ENCODE measurements at regions not wholly inside any gene's neighbourhood (a gene's known extent, or its start where the extent isn't known, plus 50 kb on each side); places are given as distances from the start of the nearest gene placed in this dataset.

GRCh38 chr11:95688501-95689222 lies 100.9 kb downstream of the FAM76B start:
- no peak overlapping the region for H3K27ac Mint-ChIP-seq
- no peak for ATAC-seq
- Histone ChIP-seq H3K9me3 (ENCODE audit: control insufficient read depth, insufficient read depth, low read length) (no peaks in the 10 kb centered on the region), H3K4me3 (ENCODE audit: low read length) (no peak overlapping the region), H3K27me3 (ENCODE audit: control insufficient read depth, insufficient read depth, low read length) (no peaks in the 10 kb centered on the region), H3K27ac (ENCODE audit: low read length) (no peak overlapping the region), H3K4me1 (ENCODE audit: control insufficient read depth, insufficient read depth, low read length) (no peaks in the 10 kb centered on the region), H3K36me3 (ENCODE audit: control insufficient read depth, insufficient read depth, low read length) (no peaks in the 10 kb centered on the region)
- TF ChIP-seq CTCF (IDR thresholded peaks at IDR 0.05) = no peak
- WGBS (ENCODE audit: insufficient coverage) = 75% methylated on average over 7 of the region's 7 CpGs
- H3K4me3 Mint-ChIP-seq = no peak overlapping the region
- H3K9me3 Mint-ChIP-seq = no peaks in the 10 kb centered on the region
- no peaks in the 10 kb centered on the region for H3K36me3 Mint-ChIP-seq
- intact Hi-C loops (cut with micrococcal nuclease) = no loop called here
- H3K27me3 Mint-ChIP-seq (ENCODE audit: low read depth in 2 of 2) = peaks cover 0 to 10% of the 10 kb centered on the region in 2 donors
- H3K4me1 Mint-ChIP-seq = no peaks in the 10 kb centered on the region
- peak in 1 of 2 donors; percentile 61 for DNase-seq

GRCh38 chr11:95688015-95688414 lies 101.6 kb downstream of the FAM76B start:
- DNase-seq (peak in 1 of 2 donors; percentile 35), ATAC-seq (no peak)
- Histone ChIP-seq H3K4me3 (ENCODE audit: low read length) (no peak overlapping the region), H3K27ac (ENCODE audit: low read length) (no peak overlapping the region), H3K9me3 (ENCODE audit: control insufficient read depth, insufficient read depth, low read length) (no peaks in the 10 kb centered on the region), H3K27me3 (ENCODE audit: control insufficient read depth, insufficient read depth, low read length) (no peaks in the 10 kb centered on the region), H3K36me3 (ENCODE audit: control insufficient read depth, insufficient read depth, low read length) (no peaks in the 10 kb centered on the region), H3K4me1 (ENCODE audit: control insufficient read depth, insufficient read depth, low read length) (no peaks in the 10 kb centered on the region)
- 93% methylated on average over 1 of the region's 2 CpGs for WGBS (ENCODE audit: insufficient coverage)
- Mint-ChIP-seq H3K36me3 (no peaks in the 10 kb centered on the region), H3K4me3 (no peak overlapping the region), H3K9me3 (no peaks in the 10 kb centered on the region), H3K4me1 (no peaks in the 10 kb centered on the region), H3K27me3 (ENCODE audit: low read depth in 2 of 2) (peaks cover 0 to 10% of the 10 kb centered on the region in 2 donors), H3K27ac (no peak overlapping the region)
- intact Hi-C loops (cut with micrococcal nuclease) = no loop called here
- no peak for TF ChIP-seq CTCF (IDR thresholded peaks at IDR 0.05)

GRCh38 chr11:95686265-95686664 lies 103.3 kb downstream of the FAM76B start:
- no CpG with 5 or more reads among the region's 3 CpGs for WGBS (ENCODE audit: insufficient coverage)
- Mint-ChIP-seq H3K4me1 (no peaks in the 10 kb centered on the region), H3K9me3 (no peaks in the 10 kb centered on the region), H3K27ac (no peak overlapping the region), H3K36me3 (no peaks in the 10 kb centered on the region), H3K27me3 (ENCODE audit: low read depth in 2 of 2) (peaks cover 0 to 10% of the 10 kb centered on the region in 2 donors), H3K4me3 (no peak overlapping the region)
- ATAC-seq = no peak
- intact Hi-C loops (cut with micrococcal nuclease) = no loop called here
- no peaks in the 10 kb centered on the region for H3K27me3 ChIP-seq (ENCODE audit: control insufficient read depth, insufficient read depth, low read length)
- TF ChIP-seq CTCF (IDR thresholded peaks at IDR 0.05) = no peak
- H3K36me3 ChIP-seq (ENCODE audit: control insufficient read depth, insufficient read depth, low read length) = no peaks in the 10 kb centered on the region
- H3K4me1 ChIP-seq (ENCODE audit: control insufficient read depth, insufficient read depth, low read length) = no peaks in the 10 kb centered on the region
- no peak for DNase-seq
- H3K4me3 ChIP-seq (ENCODE audit: low read length) = no peak overlapping the region
- no peaks in the 10 kb centered on the region for H3K9me3 ChIP-seq (ENCODE audit: control insufficient read depth, insufficient read depth, low read length)
- no peak overlapping the region for H3K27ac ChIP-seq (ENCODE audit: low read length)

GRCh38 chr11:95684701-95685100 lies 104.9 kb downstream of the FAM76B start:
- no peak for DNase-seq
- H3K36me3 ChIP-seq (ENCODE audit: control insufficient read depth, insufficient read depth, low read length) = no peaks in the 10 kb centered on the region
- no peak overlapping the region for H3K27ac ChIP-seq (ENCODE audit: low read length)
- Mint-ChIP-seq H3K27ac (no peak overlapping the region), H3K36me3 (no peaks in the 10 kb centered on the region), H3K9me3 (no peaks in the 10 kb centered on the region), H3K4me1 (no peaks in the 10 kb centered on the region), H3K4me3 (no peak overlapping the region), H3K27me3 (ENCODE audit: low read depth in 2 of 2) (peaks cover 0 to 10% of the 10 kb centered on the region in 2 donors)
- no peaks in the 10 kb centered on the region for H3K4me1 ChIP-seq (ENCODE audit: control insufficient read depth, insufficient read depth, low read length)
- no peak for ATAC-seq
- TF ChIP-seq CTCF (IDR thresholded peaks at IDR 0.05) = no peak
- H3K27me3 ChIP-seq (ENCODE audit: control insufficient read depth, insufficient read depth, low read length) = no peaks in the 10 kb centered on the region
- intact Hi-C loops (cut with micrococcal nuclease) = no loop called here
- no peak overlapping the region for H3K4me3 ChIP-seq (ENCODE audit: low read length)
- WGBS (ENCODE audit: insufficient coverage) = 93% methylated on average over 2 of the region's 2 CpGs
- H3K9me3 ChIP-seq (ENCODE audit: control insufficient read depth, insufficient read depth, low read length) = no peaks in the 10 kb centered on the region
